ENCODE measurements at regions not wholly inside any gene's neighbourhood (a gene's known extent, or its start where the extent isn't known, plus 50 kb on each side); places are given as distances from the start of the nearest gene placed in this dataset.

DNA sequence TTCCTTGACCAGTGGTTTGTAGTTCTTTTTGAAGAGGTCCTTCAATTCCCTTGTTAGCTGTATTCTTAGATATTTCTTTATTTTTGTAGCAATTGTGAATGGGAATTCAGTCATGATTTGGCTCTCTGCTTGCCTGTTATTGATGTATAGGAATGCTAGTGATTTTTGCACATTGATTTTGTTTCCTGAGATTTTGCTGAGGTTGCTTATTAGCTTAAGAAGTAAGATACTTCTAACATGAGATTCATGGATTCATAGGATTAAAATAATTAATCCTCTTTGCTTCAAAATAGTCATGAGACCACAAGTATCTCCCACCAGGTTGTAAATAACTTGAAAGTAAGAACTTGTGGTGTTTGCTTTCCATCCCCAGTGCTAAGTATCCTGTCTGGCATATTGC lies 308.9 kb downstream of the DTHD1 start:
- Histone ChIP-seq H2AFZ (ENCODE audit: low read depth, low read length) (no peak overlapping the region), H3K4me3 (replicated peaks in 1 of 3; ENCODE audit: insufficient read depth in 1 of 3, low read depth in 1 of 3, low read length in 3 of 3) (no peak overlapping the region), H3K4me1 (ENCODE audit: control insufficient read depth, extremely low read depth, insufficient read depth, low read length) (no peaks in the 10 kb centered on the region), H3K9me3 (replicated peaks; ENCODE audit: control insufficient read depth, insufficient read depth, low read length) (peaks cover 1% of the 10 kb centered on the region), H3K9ac (replicated peaks; ENCODE audit: extremely low read depth, insufficient read depth, low read length) (no peak overlapping the region), H4K20me1 (replicated peaks; ENCODE audit: control insufficient read depth, extremely low read depth, insufficient read depth, low read length) (no peaks in the 10 kb centered on the region), H3K27me3 (ENCODE audit: control insufficient read depth in 2 of 2, insufficient read depth in 2 of 2, low read length in 2 of 2) (no peaks in the 10 kb centered on the region), H3K27ac (ENCODE audit: insufficient read depth, low read depth, low read length) (no peak overlapping the region), H3K36me3 (ENCODE audit: control insufficient read depth in 2 of 2, extremely low read depth in 1 of 2, insufficient read depth in 2 of 2, low read length in 2 of 2) (no peaks in the 10 kb centered on the region), H3K9me1 (replicated peaks; ENCODE audit: control insufficient read depth, extremely low read depth, insufficient read depth, low read length) (no peaks in the 10 kb centered on the region), H3K79me2 (ENCODE audit: control insufficient read depth, insufficient read depth, low read length) (no peaks in the 10 kb centered on the region), H3K4me2 (ENCODE audit: insufficient read depth, low read length) (no peak overlapping the region)
- dilution Hi-C loops (cut with MboI; ENCODE audit: extremely low pct_ligation_motif_present, low sequenced_read_pairs) (no loop called here), intact Hi-C loops (cut with micrococcal nuclease) (no loop called here)
- DNase-seq (ENCODE audit: low read depth, low spot score) (no peak), FAIRE-seq (no peak)
- ChIA-PET POLR2A (no interaction called here), CTCF (no interaction called here)
- TF ChIP-seq POLR2AphosphoS5 (IDR thresholded peaks at IDR 0.05; ENCODE audit: insufficient read depth, low read depth, low read length) (no peak), JUN (IDR thresholded peaks at IDR 0.05; ENCODE audit: borderline replicate concordance, insufficient read depth, insufficient read length, low read depth) (no peak), GATA2 (IDR thresholded peaks at IDR 0.05; ENCODE audit: insufficient read depth, insufficient read length, low read depth, low read length) (no peak), EZH2 (IDR thresholded peaks at IDR 0.05; ENCODE audit: borderline replicate concordance, low read depth, low read length, severe bottlenecking) (no peak), POLR2A (IDR thresholded peaks at IDR 0.05; ENCODE audit: low read depth, low read length) (no peak), MYC (IDR thresholded peaks at IDR 0.05; ENCODE audit: low read depth, low read length) (no peak)
- TF ChIP-seq, protein P1, sequence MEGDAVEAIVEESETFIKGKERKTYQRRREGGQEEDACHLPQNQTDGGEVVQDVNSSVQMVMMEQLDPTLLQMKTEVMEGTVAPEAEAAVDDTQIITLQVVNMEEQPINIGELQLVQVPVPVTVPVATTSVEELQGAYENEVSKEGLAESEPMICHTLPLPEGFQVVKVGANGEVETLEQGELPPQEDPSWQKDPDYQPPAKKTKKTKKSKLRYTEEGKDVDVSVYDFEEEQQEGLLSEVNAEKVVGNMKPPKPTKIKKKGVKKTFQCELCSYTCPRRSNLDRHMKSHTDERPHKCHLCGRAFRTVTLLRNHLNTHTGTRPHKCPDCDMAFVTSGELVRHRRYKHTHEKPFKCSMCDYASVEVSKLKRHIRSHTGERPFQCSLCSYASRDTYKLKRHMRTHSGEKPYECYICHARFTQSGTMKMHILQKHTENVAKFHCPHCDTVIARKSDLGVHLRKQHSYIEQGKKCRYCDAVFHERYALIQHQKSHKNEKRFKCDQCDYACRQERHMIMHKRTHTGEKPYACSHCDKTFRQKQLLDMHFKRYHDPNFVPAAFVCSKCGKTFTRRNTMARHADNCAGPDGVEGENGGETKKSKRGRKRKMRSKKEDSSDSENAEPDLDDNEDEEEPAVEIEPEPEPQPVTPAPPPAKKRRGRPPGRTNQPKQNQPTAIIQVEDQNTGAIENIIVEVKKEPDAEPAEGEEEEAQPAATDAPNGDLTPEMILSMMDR (IDR thresholded peaks at IDR 0.05; ENCODE audit: extremely low read depth in 1 of 2, insufficient read depth in 1 of 2, low read depth in 1 of 2, low read length in 2 of 2), result no peak
- TF ChIP-seq, protein P2, sequence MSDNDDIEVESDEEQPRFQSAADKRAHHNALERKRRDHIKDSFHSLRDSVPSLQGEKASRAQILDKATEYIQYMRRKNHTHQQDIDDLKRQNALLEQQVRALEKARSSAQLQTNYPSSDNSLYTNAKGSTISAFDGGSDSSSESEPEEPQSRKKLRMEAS (IDR thresholded peaks at IDR 0.05; ENCODE audit: insufficient read depth, insufficient read length), result no peak
- BruUV-seq (replicated peaks), result no TSS peak
